Natural killer cell (primary cell): ENCODE measurements at regions not wholly inside any gene's neighbourhood (a gene's known extent, or its start where the extent isn't known, plus 50 kb on each side); places are given as distances from the start of the nearest gene placed in this dataset.

Experiments
- ATAC-seq, 3 donors: fragments of 150-1000 bp in 2 of 3; fragments of 200-7000 bp in 1 of 3; cut with Tn5 transposase; 1 replicate in 1 of 3; 2 replicates in 2 of 3; pipeline ENCODE4 v1.10.0; 2021; ENCODE audit warnings: mild to moderate bottlenecking in 2 of 3, moderate library complexity in 2 of 3
- DNase-seq, 2 donors: peaks; one replicate each; pipeline versions ENCODE4 v3.0.0 to v3.0.0-alpha.2; 2013 to 2021; ENCODE audit warnings: mixed read lengths in 1 of 2
- H3K27ac ChIP-seq: one replicate; pipeline ENCODE4 v1.5.1; 2013; ENCODE audit warnings: mild to moderate bottlenecking, low read length
- H3K27me3 ChIP-seq: one replicate; pipeline ENCODE4 v1.6.1; 2013; ENCODE audit warnings: low read length; ENCODE audit not compliant: control insufficient read depth, insufficient read depth
- H3K36me3 ChIP-seq: one replicate; pipeline ENCODE4 v1.6.1; 2013; ENCODE audit warnings: low read length; ENCODE audit not compliant: control insufficient read depth, insufficient read depth
- H3K4me1 ChIP-seq: one replicate; pipeline ENCODE4 v1.6.1; 2013; ENCODE audit warnings: low read length; ENCODE audit not compliant: control insufficient read depth, insufficient read depth
- H3K4me3 ChIP-seq: one replicate; pipeline ENCODE4 v1.5.1; 2013; ENCODE audit warnings: low read length
- H3K9me3 ChIP-seq: one replicate; pipeline ENCODE4 v1.6.1; 2013; ENCODE audit warnings: low read length; ENCODE audit not compliant: control insufficient read depth, insufficient read depth
- H3K27ac Mint-ChIP-seq, 2 donors: one replicate each; pipeline ENCODE4 v1.8.0; 2022; ENCODE audit warnings: mild to moderate bottlenecking in 2 of 2, mixed read lengths in 2 of 2, moderate library complexity in 1 of 2
- H3K27me3 Mint-ChIP-seq, 2 donors: one replicate each; pipeline ENCODE4 v1.8.0; 2022; ENCODE audit warnings: low read depth in 2 of 2, mixed read lengths in 2 of 2
- H3K36me3 Mint-ChIP-seq: one replicate; pipeline ENCODE4 v1.8.0; 2022; ENCODE audit warnings: mixed read lengths
- H3K4me1 Mint-ChIP-seq, 2 donors: one replicate each; pipeline ENCODE4 v1.8.0; 2022; ENCODE audit warnings: mixed read lengths in 2 of 2
- H3K4me3 Mint-ChIP-seq: one replicate; pipeline ENCODE4 v1.8.0; 2022; ENCODE audit warnings: mild to moderate bottlenecking, moderate library complexity, mixed read lengths
- H3K9me3 Mint-ChIP-seq, 2 donors: one replicate each; pipeline ENCODE4 v1.8.0; 2022; ENCODE audit warnings: mixed read lengths in 2 of 2
- CTCF ChIP-seq: fragments of 200-600 bp; IDR thresholded peaks from one replicate; pipeline ENCODE4 v1.8.0; 2022; ENCODE audit warnings: antibody characterized with exemption
- WGBS: methylation state at CpG from one replicate; pipeline ENCODE4 v1.1.7; 2013; ENCODE audit warnings: missing lambda C conversion rate; ENCODE audit not compliant: insufficient coverage; 5-methylcytosine and 5-hydroxymethylcytosine counted together
- intact Hi-C: fragments of 100-400 bp; cut with micrococcal nuclease; formaldehyde crosslinking; loops from one replicate; pipeline ENCODE4 v1.14.2; 2022

GRCh38 chr2:4551691-4552474 is 848.5 kb downstream of the DCDC2C start:
- DNase-seq (no peak), ATAC-seq (no peak)
- Mint-ChIP-seq H3K27me3 (no peaks in the 10 kb centered on the region), H3K9me3 (peaks cover 2 to 6% of the 10 kb centered on the region in 2 donors), H3K36me3 (no peaks in the 10 kb centered on the region), H3K4me1 (no peaks in the 10 kb centered on the region), H3K4me3 (no peak overlapping the region), H3K27ac (no peak overlapping the region)
- 77% methylated on average over 9 of the region's 9 CpGs for WGBS
- Histone ChIP-seq H3K4me3 (no peak overlapping the region), H3K4me1 (no peaks in the 10 kb centered on the region), H3K27me3 (no peaks in the 10 kb centered on the region), H3K27ac (no peak overlapping the region), H3K9me3 (peaks cover 3% of the 10 kb centered on the region), H3K36me3 (no peaks in the 10 kb centered on the region)
- intact Hi-C loops, result no loop called here
- TF ChIP-seq CTCF, result no peak

GRCh38 chr2:4553241-4553640 is 849.9 kb downstream of the DCDC2C start:
- H3K36me3 Mint-ChIP-seq, result no peaks in the 10 kb centered on the region
- H3K4me3 Mint-ChIP-seq, result no peak overlapping the region
- no peaks in the 10 kb centered on the region for H3K27me3 Mint-ChIP-seq

GRCh38 chr2:4556135-4556896 is 852.9 kb downstream of the DCDC2C start:
- no peak overlapping the region for H3K4me3 ChIP-seq
- Mint-ChIP-seq H3K27me3 (no peaks in the 10 kb centered on the region), H3K9me3 (peaks cover 6 to 10% of the 10 kb centered on the region in 2 donors), H3K36me3 (no peaks in the 10 kb centered on the region), H3K27ac (no peak overlapping the region), H3K4me3 (no peak overlapping the region), H3K4me1 (no peaks in the 10 kb centered on the region)
- intact Hi-C loops, result no loop called here
- TF ChIP-seq CTCF, result no peak
- WGBS, result 83% methylated on average over 8 of the region's 9 CpGs
- no peaks in the 10 kb centered on the region for H3K27me3 ChIP-seq
- H3K36me3 ChIP-seq, result no peaks in the 10 kb centered on the region
- DNase-seq, result no peak
- H3K4me1 ChIP-seq, result no peaks in the 10 kb centered on the region
- no peak for ATAC-seq
- H3K27ac ChIP-seq, result no peak overlapping the region
- no peaks in the 10 kb centered on the region for H3K9me3 ChIP-seq

More at GRCh38 chr2:4553241-4553640, 849.9 kb downstream of the DCDC2C start:
- ATAC-seq (no peak), DNase-seq (no peak)
- TF ChIP-seq CTCF, result no peak
- no peak overlapping the region for H3K27ac ChIP-seq
- intact Hi-C loops, result no loop called here
- Mint-ChIP-seq H3K9me3 (peaks cover 4 to 13% of the 10 kb centered on the region in 2 donors), H3K4me1 (no peaks in the 10 kb centered on the region), H3K27ac (no peak overlapping the region)
- H3K36me3 ChIP-seq, result no peaks in the 10 kb centered on the region
- no peaks in the 10 kb centered on the region for H3K4me1 ChIP-seq
- no peaks in the 10 kb centered on the region for H3K27me3 ChIP-seq
- no peaks in the 10 kb centered on the region for H3K9me3 ChIP-seq
- H3K4me3 ChIP-seq, result no peak overlapping the region
- WGBS, result 93% methylated on average over 16 of the region's 16 CpGs
